CD4-positive, alpha-beta T cell (primary cell): ENCODE measurements at regions not wholly inside any gene's neighbourhood (a gene's known extent, or its start where the extent isn't known, plus 50 kb on each side); places are given as distances from the start of the nearest gene placed in this dataset.

Source experiments
- ATAC-seq: fragments of 200-7000 bp; cut with Tn5 transposase; one replicate; pipeline ENCODE4 v1.10.0; 2022; ENCODE audit warnings: mild to moderate bottlenecking; ENCODE audit not compliant: poor library complexity
- CTCF ChIA-PET: fragments of 350-600 bp; sonication (Branson Sonifier 250); formaldehyde crosslinking; loops from one replicate; lab custom pipeline; 2021; ENCODE audit warnings: antibody characterized with exemption, inconsistent platforms; lab: Charles Lee
- POLR2A ChIA-PET: fragments of 350-600 bp; sonication (Branson Sonifier 250); formaldehyde crosslinking; loops from one replicate; lab custom pipeline; 2021; ENCODE audit warnings: antibody characterized with exemption, inconsistent platforms; lab: Charles Lee
- DNase-seq, 14 experiments: peaks; one replicate each; pipeline ENCODE4 v3.0.0-alpha.2; 2013 to 2020; ENCODE audit warnings: mixed read lengths in 2 of 14
- H3K27ac ChIP-seq, 2 donors: one replicate each; pipeline versions ENCODE4 v1.5.1 to v1.7.0; 2013; ENCODE audit warnings: low read length in 2 of 2, low read depth in 1 of 2, mild to moderate bottlenecking in 1 of 2
- H3K27me3 ChIP-seq, 2 experiments: 1 replicate in 1 of 2; 2 replicates in 1 of 2; pipeline versions ENCODE4 v1.6.1 to v1.7.0; 2013; ENCODE audit warnings: low read length in 2 of 2, control low read depth in 1 of 2, mild to moderate bottlenecking in 1 of 2, moderate library complexity in 1 of 2; ENCODE audit not compliant: insufficient read depth in 2 of 2, control insufficient read depth in 1 of 2
- H3K36me3 ChIP-seq: one replicate; pipeline ENCODE4 v1.6.1; 2013; ENCODE audit warnings: low read length, control low read depth; ENCODE audit not compliant: insufficient read depth
- H3K4me1 ChIP-seq: one replicate; pipeline ENCODE4 v1.6.1; 2013; ENCODE audit warnings: low read length, control low read depth; ENCODE audit not compliant: insufficient read depth
- H3K4me3 ChIP-seq: one replicate; pipeline ENCODE4 v1.5.1; 2013; ENCODE audit warnings: mild to moderate bottlenecking, low read length, moderate library complexity
- H3K9me3 ChIP-seq, 2 experiments: 1 replicate in 1 of 2; 2 replicates in 1 of 2; pipeline versions ENCODE4 v1.6.1 to v1.7.0; 2013; ENCODE audit warnings: low read length in 2 of 2, mild to moderate bottlenecking in 2 of 2, control low read depth in 1 of 2, moderate library complexity in 1 of 2; ENCODE audit not compliant: control insufficient read depth in 1 of 2, insufficient read depth in 1 of 2
- H3K27ac Mint-ChIP-seq: one replicate; pipeline ENCODE4 v1.8.0; 2020; ENCODE audit warnings: mixed read lengths
- H3K27me3 Mint-ChIP-seq: one replicate; pipeline ENCODE4 v1.8.0; 2021; ENCODE audit warnings: mixed read lengths
- H3K36me3 Mint-ChIP-seq: one replicate; pipeline ENCODE4 v1.8.0; 2021; ENCODE audit warnings: low read depth, mixed read lengths
- H3K4me1 Mint-ChIP-seq: one replicate; pipeline ENCODE4 v1.8.0; 2021; ENCODE audit warnings: low read depth, mixed read lengths
- H3K4me3 Mint-ChIP-seq: one replicate; pipeline ENCODE4 v1.8.0; 2020; ENCODE audit warnings: mild to moderate bottlenecking, mixed read lengths
- H3K9me3 Mint-ChIP-seq: one replicate; pipeline ENCODE4 v1.8.0; 2020; ENCODE audit warnings: mixed read lengths
- CTCF ChIP-seq: fragments of 200-600 bp; IDR thresholded peaks from one replicate; pipeline ENCODE4 v1.8.0; 2022; ENCODE audit warnings: antibody characterized with exemption, mild to moderate bottlenecking
- intact Hi-C, 2 experiments: fragments of 100-400 bp; cut with DNase I in 1 of 2; cut with micrococcal nuclease in 1 of 2; formaldehyde crosslinking; loops; one replicate each; pipeline versions ENCODE4 v1.15.1 to v1.9.0; 2023 to 2025; cut with DNase I, micrococcal nuclease

- Histone ChIP-seq H3K36me3 (no peaks in the 10 kb centered on the region), H3K27me3 (no peaks in the 10 kb centered on the region), H3K9me3 (no peaks in the 10 kb centered on the region), H3K4me1 (no peaks in the 10 kb centered on the region), H3K27ac (no peak overlapping the region), H3K4me3 (no peak overlapping the region)
- no peak overlapping the region for H3K27ac Mint-ChIP-seq
- no peak for DNase-seq
- CTCF ChIA-PET, result interaction anchor here (0.6 kb wide), 1 partner anchor 10 kb away, joined by 3 read pairs; no protein-coding TSS in a partner anchor
- no peak for TF ChIP-seq CTCF
- no peak overlapping the region for H3K4me3 Mint-ChIP-seq
- H3K36me3 Mint-ChIP-seq, result no peaks in the 10 kb centered on the region
- peaks cover 8% of the 10 kb centered on the region for H3K27me3 Mint-ChIP-seq
- POLR2A ChIA-PET, result no interaction called here
- no peaks in the 10 kb centered on the region for H3K9me3 Mint-ChIP-seq
- H3K4me1 Mint-ChIP-seq, result no peaks in the 10 kb centered on the region
- intact Hi-C loops, result no loop called here
- ATAC-seq, result no peak
These were observed 357.0 kb downstream of the TSN start for GRCh38 chr2:122112216-122113005.

- H3K4me3 Mint-ChIP-seq, result no peak overlapping the region
- POLR2A ChIA-PET, result interaction anchor here (0.7 kb wide), 1 partner anchor 66 kb away, joined by 3 read pairs; no protein-coding TSS in a partner anchor
These were observed 359.0 kb downstream of the TSN start for GRCh38 chr2:122114421-122114820.

GRCh38 chr2:122117371-122117770 lies 361.9 kb downstream of the TSN start:
- Mint-ChIP-seq H3K9me3 (peaks cover 5% of the 10 kb centered on the region), H3K27ac (no peak overlapping the region), H3K27me3 (peaks cover 5% of the 10 kb centered on the region), H3K4me3 (no peak overlapping the region), H3K36me3 (no peaks in the 10 kb centered on the region), H3K4me1 (no peaks in the 10 kb centered on the region)
- H3K36me3 ChIP-seq, result no peaks in the 10 kb centered on the region
- H3K27me3 ChIP-seq, result no peaks in the 10 kb centered on the region
- TF ChIP-seq CTCF, result no peak
- DNase-seq (no peak), ATAC-seq (no peak)
- no peaks in the 10 kb centered on the region for H3K4me1 ChIP-seq
- no peaks in the 10 kb centered on the region for H3K9me3 ChIP-seq
- ChIA-PET POLR2A (no interaction called here), CTCF (no interaction called here)
- H3K27ac ChIP-seq, result no peak overlapping the region
- no peak overlapping the region for H3K4me3 ChIP-seq
- intact Hi-C loops, result no loop called here

More at GRCh38 chr2:122114421-122114820, 359.0 kb downstream of the TSN start:
- Histone ChIP-seq H3K36me3 (no peaks in the 10 kb centered on the region), H3K27ac (no peak overlapping the region), H3K27me3 (no peaks in the 10 kb centered on the region), H3K9me3 (no peaks in the 10 kb centered on the region), H3K4me3 (no peak overlapping the region), H3K4me1 (no peaks in the 10 kb centered on the region)
- no peak for ATAC-seq
- Mint-ChIP-seq H3K9me3 (no peaks in the 10 kb centered on the region), H3K36me3 (no peaks in the 10 kb centered on the region), H3K27ac (no peak overlapping the region), H3K27me3 (peaks cover 8% of the 10 kb centered on the region), H3K4me1 (no peaks in the 10 kb centered on the region)
- no peak for TF ChIP-seq CTCF
- intact Hi-C loops, result no loop called here
- no peak for DNase-seq
- CTCF ChIA-PET, result no interaction called here
